DMS114 treated with DMSO at 0.1 percent for 48 hours (cell line): ENCODE measurements at regions not wholly inside any gene's neighbourhood (a gene's known extent, or its start where the extent isn't known, plus 50 kb on each side); places are given as distances from the start of the nearest gene placed in this dataset.
"Not testable (repeated sequence)": the region's sequence is repeated elsewhere in the genome, so short reads cannot be mapped to it uniquely, and the experiment has no call there.

ENCODE experiments used
- DNase-seq: peaks from one replicate; lab custom pipeline; 2025; ENCODE audit not compliant: unreplicated experiment; lab: John Stamatoyannopoulos, UW

DNA sequence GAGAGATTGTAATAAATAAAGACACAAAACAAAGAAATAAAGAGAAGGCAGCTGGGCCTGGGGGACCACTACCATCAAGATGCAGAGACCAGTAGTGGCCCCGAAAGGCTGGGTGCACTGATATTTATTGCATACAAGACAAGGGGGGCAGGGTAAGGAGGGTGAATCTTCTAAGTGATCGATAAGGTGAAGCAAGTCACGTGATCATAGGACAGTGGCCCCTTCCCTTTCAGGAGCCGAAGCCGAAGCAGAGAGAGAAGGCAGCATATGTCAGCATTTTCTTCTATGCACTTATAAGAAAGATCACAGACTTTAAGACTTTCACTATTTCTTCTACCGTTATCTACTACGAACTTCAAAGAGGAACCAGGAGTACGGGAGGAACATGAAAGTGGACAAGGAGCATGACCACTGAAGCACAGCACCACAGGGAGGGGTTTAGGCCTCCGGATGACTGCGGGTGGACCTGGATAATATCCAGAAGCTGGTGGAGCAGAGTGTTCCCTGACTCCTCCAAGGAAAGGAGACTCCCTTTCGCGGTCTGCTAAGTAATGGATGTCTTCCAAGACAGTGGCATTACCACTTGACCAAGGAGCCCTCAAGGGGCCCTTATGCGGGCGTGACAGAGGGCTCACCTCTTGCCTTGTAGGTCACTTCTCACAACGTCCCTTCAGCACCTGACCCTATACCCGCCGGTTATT lies 126.4 kb downstream of the RBM46 start:
- not testable (repeated sequence) for DNase-seq

GRCh38 chr4:154908168-154908567 lies 127.1 kb downstream of the RBM46 start:
- DNase-seq: no peak

GRCh38 chr4:154911097-154911496 lies 130.0 kb downstream of the RBM46 start:
- no peak for DNase-seq

GRCh38 chr4:154911608-154912098 lies 130.6 kb downstream of the RBM46 start:
- DNase-seq: no peak

DNA sequence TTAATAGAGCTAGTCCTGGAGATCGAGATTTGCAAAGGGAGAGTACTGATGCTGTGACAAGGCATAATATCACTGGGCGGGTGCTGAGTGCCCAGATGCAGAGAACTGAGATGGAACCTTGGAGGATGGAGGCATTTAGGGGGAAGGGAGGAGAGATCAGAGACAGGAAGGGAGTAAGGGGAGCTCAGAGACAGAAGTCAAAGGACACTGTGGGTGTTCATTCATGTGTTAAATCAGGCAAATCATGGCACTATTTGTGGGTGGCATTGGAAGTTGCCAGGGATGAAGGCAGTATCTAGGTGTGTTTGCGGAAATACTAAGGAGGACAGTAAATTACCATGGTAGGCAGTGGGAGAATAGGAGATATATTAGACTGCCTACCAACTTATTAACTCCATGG lies 135.0 kb downstream of the RBM46 start:
- no peak for DNase-seq

GRCh38 chr4:154927126-154927680 lies 146.1 kb downstream of the RBM46 start:
- DNase-seq: no peak

DNA sequence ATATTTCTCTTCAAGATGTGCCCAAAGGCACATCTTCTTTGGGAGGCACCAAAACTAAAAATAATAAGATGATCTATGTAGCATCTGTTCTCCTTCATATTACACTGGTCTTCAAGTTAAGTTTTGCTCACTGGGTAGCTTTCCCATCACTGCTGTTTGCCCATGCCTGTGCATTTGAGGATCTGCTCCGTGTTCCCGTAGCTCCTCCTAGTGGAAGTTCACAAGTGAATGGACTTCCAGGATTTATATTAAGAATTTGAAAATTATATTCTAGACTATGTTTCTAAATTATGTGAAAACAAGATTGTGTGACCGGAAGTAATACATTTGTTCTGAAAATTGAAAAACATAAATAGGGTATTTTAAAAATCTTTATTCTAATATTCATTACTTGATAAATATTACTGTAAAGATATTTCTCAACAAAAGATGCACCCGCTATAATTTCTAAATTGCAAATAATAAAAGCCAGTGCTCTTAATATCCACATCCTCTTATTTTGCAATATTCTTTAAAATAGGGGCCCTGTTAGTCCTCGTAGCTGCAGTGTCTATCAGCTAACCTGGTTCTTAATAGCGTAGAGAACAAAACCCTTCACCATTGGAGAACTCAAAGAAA lies 147.7 kb downstream of the RBM46 start:
- DNase-seq: peak; percentile 28

DNA sequence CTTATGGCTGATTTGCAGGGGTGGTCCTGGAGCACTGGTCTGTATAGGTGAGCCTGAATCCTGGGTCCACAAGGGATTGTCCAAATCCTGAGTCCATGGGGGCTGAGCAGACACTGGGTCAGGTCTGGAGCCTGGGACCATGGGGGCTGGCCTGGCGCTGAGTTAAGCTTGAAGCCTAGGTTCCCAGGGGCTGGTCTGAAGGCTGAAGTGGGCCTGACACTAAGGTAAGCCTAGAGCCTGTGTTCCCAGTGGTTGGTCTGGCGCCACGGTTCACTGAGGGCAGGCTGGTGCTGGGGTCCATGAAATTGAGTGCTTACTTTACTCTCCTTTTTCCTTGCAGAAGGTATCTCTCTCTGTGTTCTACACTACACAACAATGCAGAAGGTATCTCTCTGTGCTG lies 155.8 kb downstream of the RBM46 start:
- no peak for DNase-seq

DNA sequence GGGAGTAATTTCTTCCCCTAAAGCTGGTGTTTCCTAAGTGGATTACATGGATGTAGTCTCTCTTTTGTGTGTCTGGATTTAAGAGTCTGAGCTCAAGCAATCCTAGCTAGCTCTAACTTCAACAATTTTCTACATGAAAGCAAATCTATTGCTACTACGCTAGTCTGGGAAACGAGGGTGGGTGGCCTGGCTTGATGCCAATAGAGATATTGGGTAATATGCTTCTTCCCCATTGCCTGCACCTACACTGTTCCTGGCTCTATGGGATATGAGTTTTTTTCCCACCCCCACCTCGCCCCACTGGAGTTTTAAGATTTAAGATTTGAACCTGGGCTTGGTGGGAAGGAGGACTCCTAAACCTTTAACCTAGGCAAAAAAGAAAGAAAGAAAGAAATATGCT lies 158.8 kb downstream of the RBM46 start:
- DNase-seq: no peak

GRCh38 chr4:154942176-154942575 lies 161.1 kb downstream of the RBM46 start:
- DNase-seq: no peak

DNA sequence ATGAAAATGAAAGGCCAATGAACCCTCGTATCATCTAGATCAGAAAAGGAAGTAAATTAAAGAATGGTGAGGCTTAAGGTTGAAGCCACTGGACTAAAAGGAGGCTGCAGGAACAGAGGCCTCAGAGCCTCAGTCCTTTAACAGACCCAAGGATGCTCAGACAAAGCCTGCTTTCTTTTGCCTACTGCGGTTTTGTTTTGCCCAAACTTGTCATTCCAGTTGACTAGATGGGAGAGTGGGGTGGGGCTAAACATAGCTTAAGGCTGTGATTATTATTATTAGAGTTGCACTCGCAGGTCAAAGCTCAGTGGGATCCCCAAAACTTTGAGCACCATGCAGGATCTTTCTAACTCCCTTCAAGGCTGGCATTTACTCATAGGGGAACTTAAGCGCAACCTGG lies 163.9 kb downstream of the RBM46 start:
- no peak for DNase-seq

GRCh38 chr4:154946113-154946512 lies 165.0 kb downstream of the RBM46 start:
- DNase-seq: no peak

- no peak for DNase-seq
These were observed 172.6 kb downstream of the RBM46 start for GRCh38 chr4:154953691-154954090.

DNA sequence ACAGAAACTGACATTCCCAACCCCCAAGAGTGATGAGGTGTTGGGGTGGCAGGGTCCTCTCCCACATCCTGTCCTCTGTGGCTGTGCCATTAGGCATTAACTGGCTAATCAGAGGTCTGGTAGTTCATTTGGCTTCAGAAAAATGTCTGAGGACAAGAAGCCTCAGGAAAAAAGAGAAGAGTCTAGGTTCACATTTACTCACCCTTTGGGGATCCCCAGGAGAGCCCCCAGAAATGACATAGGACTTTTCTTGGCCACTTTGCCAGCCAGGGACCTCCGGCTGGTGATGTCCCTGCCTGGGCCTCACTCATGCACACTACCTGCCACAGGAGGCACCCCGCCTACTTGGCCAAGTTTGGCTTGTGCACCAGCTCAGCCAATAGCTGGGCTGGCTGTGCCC lies 173.0 kb downstream of the RBM46 start:
- no peak for DNase-seq

DNA sequence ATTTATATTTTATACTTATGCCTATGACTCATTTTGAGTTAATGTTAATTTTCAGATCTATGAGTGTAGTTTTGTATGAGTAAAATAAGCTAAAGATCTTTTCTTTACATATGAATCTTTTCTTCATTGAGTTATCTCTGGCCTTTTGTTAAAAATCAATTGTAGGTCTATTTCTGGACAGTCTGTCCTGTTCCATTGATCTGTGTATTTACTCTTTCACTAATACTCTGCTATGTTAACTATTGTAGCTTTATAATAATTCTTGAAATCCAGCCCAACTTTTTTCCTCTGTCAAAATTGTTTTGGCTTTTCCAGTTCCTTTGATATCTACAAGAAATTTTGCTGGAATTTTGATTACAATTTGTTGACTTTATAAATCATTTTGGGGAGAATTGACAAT lies 177.0 kb downstream of the RBM46 start:
- DNase-seq: no peak

DNA sequence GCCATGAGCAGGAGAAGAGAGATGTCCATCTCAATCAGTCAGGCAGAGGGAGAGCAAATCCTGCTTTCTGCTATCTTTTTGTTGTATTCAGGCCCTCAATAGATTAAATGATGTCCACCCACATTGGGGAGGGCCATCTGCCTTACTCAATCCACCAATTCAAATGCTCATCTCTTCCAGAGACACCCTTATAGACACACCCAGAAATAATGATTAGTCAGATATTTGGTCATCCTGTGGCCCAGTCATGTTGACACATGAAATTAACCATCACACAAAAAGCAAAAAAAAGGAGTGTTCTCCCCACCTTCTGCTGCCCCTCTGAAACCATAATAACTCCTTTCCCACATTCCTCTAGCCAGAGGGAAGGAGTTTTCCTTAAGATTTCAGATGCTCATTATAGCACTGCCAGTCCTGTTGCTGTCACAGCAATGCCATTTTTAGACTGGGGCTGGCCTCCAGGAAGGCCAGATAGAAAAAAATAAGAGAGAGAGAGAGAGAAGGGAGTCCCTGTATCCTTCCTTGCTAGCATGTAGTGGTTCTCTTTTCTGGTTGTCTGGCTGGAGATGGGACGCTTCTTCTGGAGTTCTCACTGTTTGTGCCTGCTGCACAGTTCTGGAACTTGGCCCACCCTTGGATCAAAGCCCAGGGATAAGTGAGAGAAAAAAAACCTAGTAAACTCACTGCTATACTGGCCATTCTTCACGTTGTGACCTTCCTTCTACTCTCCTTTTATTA lies 177.7 kb downstream of the RBM46 start:
- no peak for DNase-seq

DNA sequence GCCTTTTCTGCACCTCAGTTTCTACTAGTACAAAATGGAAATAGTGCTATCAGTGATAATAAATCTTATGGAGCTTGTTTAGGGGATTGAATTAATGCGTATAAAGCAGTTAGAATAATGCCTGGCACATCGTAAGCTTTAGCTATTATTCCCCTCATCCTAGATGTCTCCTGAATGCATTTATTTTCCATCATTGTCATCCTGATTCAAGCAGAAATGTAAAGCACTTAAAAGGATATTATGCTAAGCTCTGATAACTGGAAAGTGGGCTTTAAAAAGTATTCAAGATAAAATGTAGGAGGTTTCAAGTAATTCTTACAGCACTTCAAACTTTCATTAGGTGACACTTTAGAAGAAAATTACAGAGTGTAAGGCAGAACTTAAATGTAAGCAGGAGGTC lies 178.7 kb downstream of the RBM46 start:
- no peak for DNase-seq

- no peak for DNase-seq
These were observed 179.4 kb downstream of the RBM46 start for GRCh38 chr4:154960476-154960875.

- DNase-seq: no peak
These were observed 180.2 kb downstream of the RBM46 start for GRCh38 chr4:154961263-154961662.

GRCh38 chr4:154973244-154974035 lies 192.4 kb downstream of the RBM46 start:
- no peak for DNase-seq

GRCh38 chr4:154977228-154977627 lies 196.2 kb downstream of the RBM46 start:
- DNase-seq: no peak
